RWPE2 (cell line): ENCODE measurements at regions not wholly inside any gene's neighbourhood (a gene's known extent, or its start where the extent isn't known, plus 50 kb on each side); places are given as distances from the start of the nearest gene placed in this dataset.

Experiments used
- ATAC-seq: fragments of 200-7000 bp; cut with Tn5 transposase; 3 replicates; pipeline ENCODE4 v1.9.1; 2021; ENCODE audit warnings: low read depth
- DNase-seq: peaks from one replicate; pipeline ENCODE4 v3.0.0-alpha.2; 2020; ENCODE audit warnings: low spot score
- H3K27ac ChIP-seq: fragments of 450-650 bp; 2 replicates; pipeline ENCODE4 v1.5.1; 2017; ENCODE audit warnings: mild to moderate bottlenecking; ENCODE audit not compliant: poor library complexity, severe bottlenecking
- H3K27me3 ChIP-seq: fragments of 250-450 bp; sonication (Bioruptor Pico); 2 replicates; pipeline ENCODE4 v1.5.1; 2021; ENCODE audit warnings: mild to moderate bottlenecking, moderate library complexity; ENCODE audit not compliant: insufficient read depth, poor library complexity, severe bottlenecking
- H3K36me3 ChIP-seq: fragments of 250-450 bp; sonication (Bioruptor Pico); 2 replicates; pipeline ENCODE4 v1.5.1; 2020; ENCODE audit warnings: low read depth, mild to moderate bottlenecking, moderate library complexity
- H3K4me1 ChIP-seq: fragments of 250-450 bp; sonication (Bioruptor Pico); 2 replicates; pipeline ENCODE4 v1.5.1; 2021; ENCODE audit warnings: mild to moderate bottlenecking, moderate library complexity; ENCODE audit not compliant: insufficient read depth, poor library complexity, severe bottlenecking
- H3K4me3 ChIP-seq: fragments of 250-450 bp; sonication (Bioruptor Pico); 2 replicates; pipeline ENCODE4 v1.5.1; 2021; ENCODE audit warnings: mild to moderate bottlenecking, moderate library complexity; ENCODE audit not compliant: severe bottlenecking
- H3K9me3 ChIP-seq: fragments of 250-450 bp; sonication (Bioruptor Pico); 2 replicates; pipeline ENCODE4 v1.5.1; 2021; ENCODE audit warnings: mild to moderate bottlenecking, moderate library complexity; ENCODE audit not compliant: severe bottlenecking
- TF ChIP-seq, protein P1 (sequence below): fragments of 450-650 bp; IDR thresholded peaks from one replicate; pipeline ENCODE4 v1.5.1; 2017; ENCODE audit warnings: mild to moderate bottlenecking, moderate library complexity; ENCODE audit not compliant: poor library complexity, severe bottlenecking

- no peak overlapping the region for H3K27ac ChIP-seq
- TF ChIP-seq, protein P1, sequence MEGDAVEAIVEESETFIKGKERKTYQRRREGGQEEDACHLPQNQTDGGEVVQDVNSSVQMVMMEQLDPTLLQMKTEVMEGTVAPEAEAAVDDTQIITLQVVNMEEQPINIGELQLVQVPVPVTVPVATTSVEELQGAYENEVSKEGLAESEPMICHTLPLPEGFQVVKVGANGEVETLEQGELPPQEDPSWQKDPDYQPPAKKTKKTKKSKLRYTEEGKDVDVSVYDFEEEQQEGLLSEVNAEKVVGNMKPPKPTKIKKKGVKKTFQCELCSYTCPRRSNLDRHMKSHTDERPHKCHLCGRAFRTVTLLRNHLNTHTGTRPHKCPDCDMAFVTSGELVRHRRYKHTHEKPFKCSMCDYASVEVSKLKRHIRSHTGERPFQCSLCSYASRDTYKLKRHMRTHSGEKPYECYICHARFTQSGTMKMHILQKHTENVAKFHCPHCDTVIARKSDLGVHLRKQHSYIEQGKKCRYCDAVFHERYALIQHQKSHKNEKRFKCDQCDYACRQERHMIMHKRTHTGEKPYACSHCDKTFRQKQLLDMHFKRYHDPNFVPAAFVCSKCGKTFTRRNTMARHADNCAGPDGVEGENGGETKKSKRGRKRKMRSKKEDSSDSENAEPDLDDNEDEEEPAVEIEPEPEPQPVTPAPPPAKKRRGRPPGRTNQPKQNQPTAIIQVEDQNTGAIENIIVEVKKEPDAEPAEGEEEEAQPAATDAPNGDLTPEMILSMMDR: no peak
- no peaks in the 10 kb centered on the region for H3K9me3 ChIP-seq
- no peaks in the 10 kb centered on the region for H3K27me3 ChIP-seq
- ATAC-seq: no peak
- no peaks in the 10 kb centered on the region for H3K4me1 ChIP-seq
- H3K4me3 ChIP-seq: no peak overlapping the region
- DNase-seq: no peak
- H3K36me3 ChIP-seq: no peaks in the 10 kb centered on the region
Observed at GRCh38 chr6:115411756-115412155, 648.9 kb downstream of the FRK start.

DNA sequence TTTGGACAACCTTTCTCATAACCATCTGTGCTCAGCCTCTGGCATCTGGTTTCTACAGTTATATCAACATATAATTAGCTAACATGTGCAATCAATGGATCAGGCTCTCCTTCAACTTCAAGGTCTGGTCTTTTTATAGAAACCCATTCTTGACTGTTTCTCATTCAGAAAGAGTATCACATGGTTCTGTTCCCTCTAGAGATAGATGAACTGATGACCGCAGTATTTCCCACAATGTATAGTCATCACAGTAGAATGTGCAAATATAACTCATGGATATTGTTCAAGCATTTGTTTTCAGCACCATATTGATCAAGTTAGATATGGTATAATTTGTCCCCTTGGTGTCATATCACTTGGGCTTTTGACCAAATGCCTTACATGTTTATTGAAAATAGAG lies 656.2 kb downstream of the FRK start:
- Histone ChIP-seq H3K36me3 (no peaks in the 10 kb centered on the region), H3K27me3 (no peaks in the 10 kb centered on the region), H3K4me1 (no peaks in the 10 kb centered on the region), H3K9me3 (no peaks in the 10 kb centered on the region), H3K27ac (no peak overlapping the region), H3K4me3 (no peak overlapping the region)
- DNase-seq: no peak
- ATAC-seq: no peak
- TF ChIP-seq, protein P1: no peak

DNA sequence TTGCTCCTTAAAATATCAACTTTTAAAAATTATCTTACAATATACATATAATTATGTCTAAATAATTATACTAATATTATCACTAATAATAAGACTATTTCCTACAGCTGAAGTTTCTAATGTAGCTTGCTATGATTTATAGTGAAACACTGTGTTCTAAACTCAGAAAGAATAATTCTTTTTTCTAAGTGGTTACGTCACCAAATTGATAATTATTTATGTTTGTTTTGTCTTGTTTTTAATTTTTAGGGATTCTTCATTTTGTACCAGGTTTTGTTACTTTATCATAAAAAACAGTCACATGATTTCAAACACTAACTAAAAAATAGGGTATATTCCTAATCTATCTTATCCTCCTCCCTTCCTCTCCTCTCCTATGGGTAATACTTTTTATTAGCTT lies 662.1 kb downstream of the FRK start:
- Histone ChIP-seq H3K4me1 (no peaks in the 10 kb centered on the region), H3K27me3 (no peaks in the 10 kb centered on the region), H3K9me3 (no peaks in the 10 kb centered on the region), H3K27ac (no peak overlapping the region), H3K36me3 (no peaks in the 10 kb centered on the region), H3K4me3 (no peak overlapping the region)
- TF ChIP-seq, protein P1: no peak
- no peak for ATAC-seq
- DNase-seq: no peak

DNA sequence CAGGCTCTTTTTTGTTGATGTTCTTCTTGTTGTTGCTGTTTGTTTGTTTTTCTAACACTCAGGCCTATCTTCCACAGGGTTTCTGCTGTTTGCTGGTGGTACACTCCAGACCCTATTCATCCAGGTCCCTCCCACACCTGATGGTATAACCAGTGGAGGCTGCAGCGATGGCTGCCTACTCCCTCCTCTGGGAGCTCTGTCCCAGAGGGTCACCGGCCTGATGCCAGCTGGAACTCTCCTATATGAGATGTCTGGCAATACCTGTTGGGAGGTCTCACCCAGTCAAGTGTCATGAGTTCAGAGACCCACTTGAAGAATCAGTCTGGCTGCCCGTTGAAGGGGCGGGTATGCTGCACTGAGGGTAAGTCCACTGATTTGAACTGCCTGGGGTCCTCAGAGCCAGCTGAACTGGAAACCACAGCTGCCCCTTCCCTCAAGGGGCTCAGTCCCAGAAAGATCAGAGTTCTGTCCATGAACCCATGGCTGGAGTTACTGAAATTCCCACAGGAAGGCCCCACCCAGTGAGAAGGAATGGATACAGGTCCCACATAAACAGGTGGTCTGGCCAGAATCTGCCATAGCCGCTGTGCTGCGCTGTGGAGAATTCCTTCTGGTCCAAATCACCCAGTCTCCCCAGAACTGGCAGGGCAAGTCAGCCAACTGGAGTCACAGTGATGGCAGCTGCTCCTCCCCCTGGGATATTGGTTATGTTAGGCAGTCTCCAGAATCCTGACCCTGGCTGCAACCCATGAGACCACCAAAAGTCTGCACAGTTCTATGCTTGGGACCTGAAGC lies 664.4 kb downstream of the FRK start:
- Histone ChIP-seq H3K27me3 (no peaks in the 10 kb centered on the region), H3K4me1 (no peaks in the 10 kb centered on the region), H3K9me3 (no peaks in the 10 kb centered on the region), H3K36me3 (no peaks in the 10 kb centered on the region), H3K4me3 (no peak overlapping the region), H3K27ac (no peak overlapping the region)
- DNase-seq (no peak), ATAC-seq (no peak)
- TF ChIP-seq, protein P1: no peak

DNA sequence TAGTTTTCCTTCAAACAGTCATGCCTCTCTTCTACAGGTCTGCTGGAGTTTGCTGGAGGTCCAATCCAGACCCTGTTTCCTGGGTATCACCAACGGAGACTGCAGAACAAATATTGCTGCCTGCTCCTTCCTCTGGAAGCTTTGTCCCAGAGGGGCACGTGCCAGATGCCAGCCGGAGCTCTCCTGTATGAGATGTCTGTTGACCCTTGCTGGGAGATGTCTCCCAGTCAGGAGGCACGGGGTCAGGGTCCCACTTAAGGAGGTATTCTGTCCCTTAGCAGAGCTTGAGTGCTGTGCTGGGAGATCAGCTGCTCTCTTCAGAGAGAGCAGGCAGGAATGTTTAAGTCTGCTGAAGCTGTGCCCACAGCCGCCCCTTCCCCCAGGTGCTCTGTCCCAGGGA lies 666.9 kb downstream of the FRK start:
- H3K27ac ChIP-seq: no peak overlapping the region
- no peaks in the 10 kb centered on the region for H3K36me3 ChIP-seq
- no peaks in the 10 kb centered on the region for H3K4me1 ChIP-seq
- H3K27me3 ChIP-seq: no peaks in the 10 kb centered on the region
- DNase-seq: no peak
- H3K4me3 ChIP-seq: no peak overlapping the region
- TF ChIP-seq, protein P1: no peak
- no peak for ATAC-seq
- H3K9me3 ChIP-seq: no peaks in the 10 kb centered on the region
